ENCODE measurements at regions not wholly inside any gene's neighbourhood (a gene's known extent, or its start where the extent isn't known, plus 50 kb on each side); places are given as distances from the start of the nearest gene placed in this dataset.

DNA sequence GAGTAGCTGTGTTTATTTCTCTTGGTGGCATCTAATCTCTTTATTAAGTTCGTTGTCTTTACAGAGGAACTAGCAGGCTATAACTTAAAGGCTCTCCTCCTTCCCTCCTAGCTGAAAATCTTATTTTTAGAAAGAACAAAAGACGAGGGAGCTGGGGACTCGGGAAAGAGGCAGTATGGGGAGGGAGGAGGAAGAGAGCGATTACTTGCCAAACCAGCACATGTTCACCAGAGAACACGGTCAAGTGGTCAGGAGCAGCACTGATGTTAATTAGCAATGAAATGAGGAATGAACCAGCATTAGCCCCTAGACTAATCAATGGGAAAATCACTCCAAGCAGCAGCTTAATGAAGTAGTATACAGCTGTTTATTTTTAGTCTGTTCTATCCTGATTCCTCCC is 171.3 kb upstream of the ESRRG start:
- H3K4me3 ChIP-seq (ENCODE audit: low read depth, poor library complexity, severe bottlenecking): no peak overlapping the region
- intact Hi-C loops (cut with DNase I; ENCODE audit: low total_unique reads): no loop called here
- no peak for DNase-seq (ENCODE audit: low spot score in 2 of 2)
- TF ChIP-seq, protein P1, sequence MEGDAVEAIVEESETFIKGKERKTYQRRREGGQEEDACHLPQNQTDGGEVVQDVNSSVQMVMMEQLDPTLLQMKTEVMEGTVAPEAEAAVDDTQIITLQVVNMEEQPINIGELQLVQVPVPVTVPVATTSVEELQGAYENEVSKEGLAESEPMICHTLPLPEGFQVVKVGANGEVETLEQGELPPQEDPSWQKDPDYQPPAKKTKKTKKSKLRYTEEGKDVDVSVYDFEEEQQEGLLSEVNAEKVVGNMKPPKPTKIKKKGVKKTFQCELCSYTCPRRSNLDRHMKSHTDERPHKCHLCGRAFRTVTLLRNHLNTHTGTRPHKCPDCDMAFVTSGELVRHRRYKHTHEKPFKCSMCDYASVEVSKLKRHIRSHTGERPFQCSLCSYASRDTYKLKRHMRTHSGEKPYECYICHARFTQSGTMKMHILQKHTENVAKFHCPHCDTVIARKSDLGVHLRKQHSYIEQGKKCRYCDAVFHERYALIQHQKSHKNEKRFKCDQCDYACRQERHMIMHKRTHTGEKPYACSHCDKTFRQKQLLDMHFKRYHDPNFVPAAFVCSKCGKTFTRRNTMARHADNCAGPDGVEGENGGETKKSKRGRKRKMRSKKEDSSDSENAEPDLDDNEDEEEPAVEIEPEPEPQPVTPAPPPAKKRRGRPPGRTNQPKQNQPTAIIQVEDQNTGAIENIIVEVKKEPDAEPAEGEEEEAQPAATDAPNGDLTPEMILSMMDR (IDR thresholded peaks at IDR 0.05): no peak
- TF ChIP-seq POLR2A (IDR thresholded peaks at IDR 0.05): no peak
- WGBS, 2 donors: 37 to 48% methylated on average over 5 of the region's 5 CpGs

DNA sequence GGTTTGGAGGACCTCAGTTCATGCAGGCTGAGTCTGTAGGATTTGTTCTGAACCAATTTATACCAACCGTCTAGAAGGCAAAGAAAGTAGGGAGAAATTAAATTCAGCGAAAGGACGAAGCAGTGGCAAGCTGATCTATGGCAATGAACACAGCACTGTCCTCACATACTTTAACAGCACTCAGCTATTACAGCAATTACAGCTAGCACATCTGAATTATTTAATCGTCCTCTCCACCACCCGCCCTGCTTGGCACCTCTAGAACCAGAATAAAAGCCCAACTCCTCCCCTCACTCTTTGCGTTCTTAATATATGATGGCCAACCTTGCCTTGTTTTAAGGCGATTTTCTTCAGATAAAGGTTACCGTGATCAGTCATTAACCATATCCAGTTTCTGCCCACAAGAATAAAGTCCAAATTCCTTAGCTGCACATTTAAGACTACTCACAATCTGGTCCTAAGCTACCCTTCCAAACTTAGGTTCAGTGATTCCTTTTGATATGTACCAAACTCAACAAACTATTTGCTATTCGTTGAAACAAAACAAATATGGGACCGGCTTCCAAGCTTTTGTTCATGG is 169.4 kb upstream of the ESRRG start:
- 89% methylated on average over 10 of the region's 10 CpGs for WGBS, 2 donors
- intact Hi-C loops (cut with DNase I; ENCODE audit: low total_unique reads): no loop called here
- TF ChIP-seq POLR2A (IDR thresholded peaks at IDR 0.05): no peak
- TF ChIP-seq, protein P1 (IDR thresholded peaks at IDR 0.05): no peak
- no peak overlapping the region for H3K4me3 ChIP-seq (ENCODE audit: low read depth, poor library complexity, severe bottlenecking)
- no peak for DNase-seq (ENCODE audit: low spot score in 2 of 2)

DNA sequence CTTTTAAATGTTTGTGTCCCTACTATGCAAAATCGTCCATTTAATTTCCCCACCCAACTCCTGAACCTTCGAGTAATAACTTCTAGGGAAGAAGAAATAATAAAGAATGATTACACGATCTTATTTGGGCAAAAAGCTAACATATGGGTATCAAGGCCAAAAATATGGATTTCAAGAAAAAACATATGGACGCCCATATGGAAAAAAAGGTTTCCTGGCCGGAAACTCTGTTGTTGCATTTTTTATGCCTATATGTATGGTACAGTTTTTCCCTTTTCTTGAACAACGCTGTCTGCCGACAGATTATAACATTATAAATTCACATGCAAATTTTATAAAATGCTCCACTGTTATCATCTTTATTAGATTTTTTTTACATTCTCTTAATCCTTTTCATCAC is 167.6 kb upstream of the ESRRG start:
- DNase-seq (ENCODE audit: low spot score in 2 of 2): no peak
- intact Hi-C loops (cut with DNase I; ENCODE audit: low total_unique reads): no loop called here
- H3K4me3 ChIP-seq (ENCODE audit: low read depth, poor library complexity, severe bottlenecking): no peak overlapping the region
- WGBS, 2 donors: 69 to 76% methylated on average over 7 of the region's 7 CpGs
- no peak for TF ChIP-seq POLR2A (IDR thresholded peaks at IDR 0.05)

DNA sequence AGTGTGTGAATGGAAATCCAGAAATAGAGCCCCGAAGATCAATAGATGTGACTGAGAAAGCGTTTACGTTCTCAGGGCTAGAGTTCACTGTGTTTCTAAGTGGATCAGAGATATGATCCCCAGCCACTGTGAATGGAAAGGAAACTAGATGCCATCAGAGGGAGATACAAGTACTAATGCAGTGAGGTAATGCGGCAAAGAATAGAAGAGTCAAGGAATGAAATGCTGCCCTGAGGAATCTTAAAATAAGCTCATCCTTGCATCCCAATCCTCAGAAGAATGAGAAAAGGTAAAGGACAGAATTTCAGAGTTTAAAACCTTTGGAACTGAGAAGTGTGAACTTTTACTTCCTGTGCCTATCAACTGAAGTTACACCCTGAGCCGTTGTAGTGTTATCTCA is 165.5 kb upstream of the ESRRG start:
- H3K4me3 ChIP-seq (ENCODE audit: low read depth, poor library complexity, severe bottlenecking): no peak overlapping the region
- WGBS, 2 donors: 61 to 87% methylated on average over 5 of the region's 5 CpGs
- intact Hi-C loops (cut with DNase I; ENCODE audit: low total_unique reads): no loop called here
- DNase-seq (ENCODE audit: low spot score in 2 of 2): no peak
- no peak for TF ChIP-seq POLR2A (IDR thresholded peaks at IDR 0.05)
- TF ChIP-seq, protein P1 (IDR thresholded peaks at IDR 0.05): no peak

DNA sequence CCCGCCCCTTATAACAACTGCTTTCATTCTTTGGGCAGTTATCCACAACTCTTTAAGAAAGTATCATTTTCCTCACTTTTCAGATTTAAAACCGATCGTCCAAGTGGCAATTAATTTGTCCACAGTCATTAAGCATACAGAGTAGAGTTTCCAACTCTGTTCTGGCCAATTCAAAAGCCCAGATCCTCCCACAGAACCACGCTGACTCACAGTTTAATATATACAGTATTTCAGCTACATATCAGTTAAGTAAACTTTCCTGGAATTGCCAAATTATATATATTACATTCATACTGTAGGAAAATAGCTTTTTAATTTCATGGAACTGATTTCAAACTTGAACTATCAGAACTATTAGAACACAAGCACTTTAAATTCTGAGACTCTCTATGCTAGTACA is 163.8 kb upstream of the ESRRG start:
- intact Hi-C loops (cut with DNase I; ENCODE audit: low total_unique reads): no loop called here
- 81 to 85% methylated on average over 4 of the region's 4 CpGs for WGBS, 2 donors
- H3K4me3 ChIP-seq (ENCODE audit: low read depth, poor library complexity, severe bottlenecking): no peak overlapping the region
- no peak for DNase-seq (ENCODE audit: low spot score in 2 of 2)
- TF ChIP-seq POLR2A (IDR thresholded peaks at IDR 0.05): no peak
- TF ChIP-seq, protein P1 (IDR thresholded peaks at IDR 0.05): no peak

DNA sequence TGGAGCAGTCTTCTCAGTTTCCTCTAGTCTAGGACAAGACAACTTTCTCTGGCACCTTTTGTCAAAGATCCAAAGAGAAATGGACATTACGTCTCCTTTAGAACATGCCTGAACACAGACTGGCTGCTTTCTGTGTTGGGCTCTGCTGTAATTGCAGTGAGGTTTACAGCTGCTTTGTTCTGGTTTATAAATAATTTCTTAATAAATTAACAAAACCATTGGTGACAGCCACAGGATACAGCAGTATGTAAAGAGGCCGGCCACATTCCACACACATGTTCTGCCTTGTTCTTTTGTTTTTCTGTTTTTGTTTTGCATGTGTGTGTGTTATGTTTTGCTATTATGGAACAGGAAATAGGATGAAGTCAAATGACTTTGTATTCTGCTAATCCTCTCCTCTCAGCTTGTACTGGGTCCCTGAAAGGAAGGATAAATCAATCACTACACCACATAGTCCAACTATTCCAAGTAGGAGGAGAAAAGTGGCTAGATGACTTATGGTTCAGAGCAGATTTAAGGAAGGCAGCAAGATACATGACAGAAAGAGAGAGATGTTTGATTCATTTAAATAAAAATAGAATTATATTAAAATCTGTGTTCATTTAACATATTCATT is 161.5 kb upstream of the ESRRG start:
- no peak overlapping the region for H3K4me3 ChIP-seq (ENCODE audit: low read depth, poor library complexity, severe bottlenecking)
- TF ChIP-seq, protein P1 (IDR thresholded peaks at IDR 0.05): no peak
- no peak for TF ChIP-seq POLR2A (IDR thresholded peaks at IDR 0.05)
- intact Hi-C loops (cut with DNase I; ENCODE audit: low total_unique reads): no loop called here
- 25 to 30% methylated on average over 2 of the region's 2 CpGs for WGBS, 2 donors
- no peak for DNase-seq (ENCODE audit: low spot score in 2 of 2)
